IMR-90 (cell line): ENCODE measurements at regions not wholly inside any gene's neighbourhood (a gene's known extent, or its start where the extent isn't known, plus 50 kb on each side); places are given as distances from the start of the nearest gene placed in this dataset.

Source experiments
- CTCF ChIP-seq: conservative IDR thresholded peaks from 2 replicates; pipeline ENCODE4 v1.5.1; 2012; ENCODE audit warnings: mild to moderate bottlenecking, low read depth, low read length, improper control_type of control experiment
- POLR2A ChIP-seq: IDR thresholded peaks from 2 replicates; pipeline ENCODE4 v1.6.1; 2012; ENCODE audit warnings: mild to moderate bottlenecking, low read depth, low read length

GRCh38 chr2:221143231-221143630, 428.9 kb downstream of the EPHA4 start:
- TF ChIP-seq POLR2A: no peak
- no peak for TF ChIP-seq CTCF
